ENCODE measurements at regions not wholly inside any gene's neighbourhood (a gene's known extent, or its start where the extent isn't known, plus 50 kb on each side); places are given as distances from the start of the nearest gene placed in this dataset.

- TF ChIP-seq, protein P1, sequence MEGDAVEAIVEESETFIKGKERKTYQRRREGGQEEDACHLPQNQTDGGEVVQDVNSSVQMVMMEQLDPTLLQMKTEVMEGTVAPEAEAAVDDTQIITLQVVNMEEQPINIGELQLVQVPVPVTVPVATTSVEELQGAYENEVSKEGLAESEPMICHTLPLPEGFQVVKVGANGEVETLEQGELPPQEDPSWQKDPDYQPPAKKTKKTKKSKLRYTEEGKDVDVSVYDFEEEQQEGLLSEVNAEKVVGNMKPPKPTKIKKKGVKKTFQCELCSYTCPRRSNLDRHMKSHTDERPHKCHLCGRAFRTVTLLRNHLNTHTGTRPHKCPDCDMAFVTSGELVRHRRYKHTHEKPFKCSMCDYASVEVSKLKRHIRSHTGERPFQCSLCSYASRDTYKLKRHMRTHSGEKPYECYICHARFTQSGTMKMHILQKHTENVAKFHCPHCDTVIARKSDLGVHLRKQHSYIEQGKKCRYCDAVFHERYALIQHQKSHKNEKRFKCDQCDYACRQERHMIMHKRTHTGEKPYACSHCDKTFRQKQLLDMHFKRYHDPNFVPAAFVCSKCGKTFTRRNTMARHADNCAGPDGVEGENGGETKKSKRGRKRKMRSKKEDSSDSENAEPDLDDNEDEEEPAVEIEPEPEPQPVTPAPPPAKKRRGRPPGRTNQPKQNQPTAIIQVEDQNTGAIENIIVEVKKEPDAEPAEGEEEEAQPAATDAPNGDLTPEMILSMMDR (conservative IDR thresholded peaks at IDR 0.05 in 1 of 2, IDR thresholded peaks at IDR 0.05 in 1 of 2; ENCODE audit: low read depth in 1 of 2, low read length in 2 of 2) = no peak
- TF ChIP-seq EZH2 (IDR thresholded peaks at IDR 0.05; ENCODE audit: low read length, missing control alignments) = no peak
Measured at GRCh38 chr10:36358736-36359135, 716.6 kb upstream of the FZD8 start.

Data from fibroblast of lung (primary cell).